ENCODE measurements at regions not wholly inside any gene's neighbourhood (a gene's known extent, or its start where the extent isn't known, plus 50 kb on each side); places are given as distances from the start of the nearest gene placed in this dataset.

- no peak for TF ChIP-seq CTCF (IDR thresholded peaks at IDR 0.05; ENCODE audit: extremely low read depth, missing control alignments)
- no peak for DNase-seq (ENCODE audit: low spot score)
Measured at GRCh38 chr22:49296561-49296960, 531.1 kb downstream of the BRD1 start.

- no peak for DNase-seq (ENCODE audit: low spot score)
Measured at GRCh38 chr22:49295851-49296560, 531.7 kb downstream of the BRD1 start.

GRCh38 chr22:49295465-49295743 lies 532.3 kb downstream of the BRD1 start:
- TF ChIP-seq CTCF (IDR thresholded peaks at IDR 0.05; ENCODE audit: extremely low read depth, missing control alignments): no peak
- no peak for DNase-seq (ENCODE audit: low spot score)

More at GRCh38 chr22:49295851-49296560, 531.7 kb downstream of the BRD1 start:
- TF ChIP-seq CTCF (IDR thresholded peaks at IDR 0.05; ENCODE audit: extremely low read depth, missing control alignments): no peak

GRCh38 chr22:49294656-49295464 lies 532.8 kb downstream of the BRD1 start:
- DNase-seq (ENCODE audit: low spot score): no peak
- TF ChIP-seq CTCF (IDR thresholded peaks at IDR 0.05; ENCODE audit: extremely low read depth, missing control alignments): no peak

GRCh38 chr22:49292909-49293308 lies 534.8 kb downstream of the BRD1 start:
- no peak for DNase-seq (ENCODE audit: low spot score)
- TF ChIP-seq CTCF (IDR thresholded peaks at IDR 0.05; ENCODE audit: extremely low read depth, missing control alignments): no peak

- DNase-seq (ENCODE audit: low spot score): no peak
- TF ChIP-seq CTCF (IDR thresholded peaks at IDR 0.05; ENCODE audit: extremely low read depth, missing control alignments): no peak
Measured at GRCh38 chr22:49291781-49292180, 535.9 kb downstream of the BRD1 start.

GRCh38 chr22:49291169-49291568 lies 536.5 kb downstream of the BRD1 start:
- no peak for TF ChIP-seq CTCF (IDR thresholded peaks at IDR 0.05; ENCODE audit: extremely low read depth, missing control alignments)
- no peak for DNase-seq (ENCODE audit: low spot score)

Measured in GM20000 (cell line).